ENCODE measurements at regions not wholly inside any gene's neighbourhood (a gene's known extent, or its start where the extent isn't known, plus 50 kb on each side); places are given as distances from the start of the nearest gene placed in this dataset.

DNA sequence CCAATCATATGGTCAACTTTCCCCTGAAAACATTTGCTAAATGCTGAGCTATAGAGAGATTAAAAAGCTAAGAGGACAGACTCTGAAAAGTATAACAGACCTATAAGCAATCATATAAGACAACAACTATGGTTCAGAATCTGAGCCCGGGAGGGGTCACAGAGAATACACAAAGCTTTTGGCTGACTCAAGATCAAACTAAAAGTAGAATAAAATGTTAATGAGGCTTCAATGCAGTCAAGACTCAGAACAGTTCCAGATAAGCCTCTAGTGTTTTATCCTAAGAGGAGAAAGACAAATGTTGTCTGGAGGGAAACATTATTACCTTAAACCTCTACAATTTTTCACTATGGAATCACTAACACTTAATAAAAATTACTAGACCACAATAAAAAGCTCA is 175.4 kb upstream of the VEGFC start:
- intact Hi-C loops (cut with DNase I): no loop called here
- no peak for DNase-seq (ENCODE audit: low spot score)

DNA sequence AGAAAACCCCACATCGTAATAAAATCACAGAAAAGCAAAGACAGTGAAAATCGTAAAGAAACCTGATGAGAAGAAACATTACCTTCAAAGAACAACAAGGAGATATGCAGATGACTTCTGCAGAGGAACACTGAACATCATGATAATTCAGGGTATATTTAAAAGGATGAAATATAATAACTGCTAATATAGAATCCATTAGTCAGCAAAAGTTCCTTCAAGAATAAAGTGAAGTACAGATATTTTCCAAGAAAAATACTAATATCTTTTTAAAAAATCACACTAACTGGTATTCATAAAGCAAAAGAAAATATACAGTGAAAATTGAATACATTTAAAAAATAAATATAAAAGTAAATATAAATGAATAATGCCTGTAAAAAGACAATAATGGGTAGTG is 176.3 kb upstream of the VEGFC start:
- DNase-seq (ENCODE audit: low spot score): no peak
- intact Hi-C loops (cut with DNase I): no loop called here

DNA sequence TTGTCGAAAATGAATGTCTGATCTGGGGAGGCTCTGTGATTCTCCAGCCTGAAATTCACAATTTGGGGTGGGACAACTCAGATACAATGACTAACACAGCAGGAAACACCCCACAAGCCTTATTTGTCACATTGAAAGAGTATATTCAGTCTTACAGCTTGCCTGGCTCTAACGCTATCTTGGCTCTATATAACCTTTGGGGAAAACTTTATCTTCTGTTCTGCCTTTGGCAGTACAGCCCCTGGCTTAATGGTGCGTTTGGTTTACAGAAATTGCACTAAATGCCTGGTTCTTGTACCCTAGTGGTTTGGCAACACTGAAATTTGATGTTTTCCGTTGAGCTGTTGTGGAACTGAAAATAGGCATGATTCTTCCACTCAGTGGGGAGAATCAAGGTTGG is 178.1 kb upstream of the VEGFC start:
- intact Hi-C loops (cut with DNase I): no loop called here
- no peak for DNase-seq (ENCODE audit: low spot score)

DNA sequence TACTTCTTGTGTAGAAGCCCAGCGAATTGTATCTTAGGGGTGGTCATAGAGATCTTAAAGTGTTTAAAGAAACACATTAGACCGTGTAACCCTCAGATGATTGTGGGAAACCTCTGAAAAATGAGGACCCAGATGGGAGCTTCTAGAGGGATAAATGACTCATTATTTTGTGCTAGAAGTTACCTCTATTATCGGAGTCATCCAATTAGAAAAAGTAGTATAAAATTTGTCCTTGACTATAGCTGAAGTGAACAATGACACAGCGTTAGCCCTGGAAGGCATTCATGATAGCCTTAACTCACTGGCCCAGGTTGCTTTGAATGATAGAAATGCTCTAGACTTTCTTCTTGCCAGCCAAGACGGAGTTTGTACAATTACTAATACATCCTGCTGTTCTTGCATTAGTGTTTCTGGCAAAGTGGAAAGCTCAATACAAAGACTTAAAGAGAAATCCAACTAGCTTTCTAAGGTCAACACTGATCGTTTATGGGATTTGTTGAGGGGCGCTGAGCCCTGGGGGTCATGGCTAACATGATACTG is 178.9 kb upstream of the VEGFC start:
- intact Hi-C loops (cut with DNase I): no loop called here

DNA sequence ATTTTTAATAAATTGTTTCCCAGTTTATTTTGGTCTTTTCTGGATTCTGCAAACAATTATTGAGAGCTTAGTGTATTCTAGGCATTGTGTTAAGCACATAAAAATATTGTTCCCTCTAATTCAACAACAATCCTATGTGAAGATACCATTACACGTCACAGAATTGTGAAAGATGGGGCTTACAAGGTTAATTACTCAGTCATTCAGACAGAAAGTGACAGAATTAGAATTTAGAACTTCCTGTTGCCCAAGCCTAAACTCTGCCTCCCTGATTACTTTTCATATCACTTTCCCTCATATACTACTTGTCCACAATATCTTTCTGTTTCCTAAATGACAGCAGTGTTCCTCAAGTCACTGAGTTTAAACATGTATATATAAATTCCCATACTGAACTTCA is 186.7 kb upstream of the VEGFC start:
- DNase-seq (ENCODE audit: low spot score): no peak
- intact Hi-C loops (cut with DNase I): no loop called here

More for the DNA sequence above, 178.9 kb upstream of the VEGFC start:
- no peak for DNase-seq (ENCODE audit: low spot score)

DNA sequence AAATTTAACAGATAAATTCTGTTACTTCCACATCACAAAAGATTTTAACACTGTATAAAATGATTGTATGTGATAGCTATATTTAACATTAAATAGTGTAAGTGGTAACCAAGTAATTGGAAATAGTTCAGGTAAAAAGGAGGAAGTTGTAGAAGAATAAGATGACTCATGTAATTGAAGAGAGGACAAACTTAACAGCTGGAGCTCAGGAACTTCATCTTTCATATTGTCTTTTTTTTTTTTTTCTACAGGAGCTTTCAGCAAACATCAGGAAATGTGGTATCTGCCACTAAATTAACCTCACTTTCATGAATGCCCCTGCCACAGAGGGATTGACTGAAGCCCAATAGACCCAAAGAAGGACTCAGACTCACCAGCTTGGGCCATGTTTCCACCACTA is 188.4 kb upstream of the VEGFC start:
- DNase-seq (ENCODE audit: low spot score): no peak
- intact Hi-C loops (cut with DNase I): no loop called here

DNA sequence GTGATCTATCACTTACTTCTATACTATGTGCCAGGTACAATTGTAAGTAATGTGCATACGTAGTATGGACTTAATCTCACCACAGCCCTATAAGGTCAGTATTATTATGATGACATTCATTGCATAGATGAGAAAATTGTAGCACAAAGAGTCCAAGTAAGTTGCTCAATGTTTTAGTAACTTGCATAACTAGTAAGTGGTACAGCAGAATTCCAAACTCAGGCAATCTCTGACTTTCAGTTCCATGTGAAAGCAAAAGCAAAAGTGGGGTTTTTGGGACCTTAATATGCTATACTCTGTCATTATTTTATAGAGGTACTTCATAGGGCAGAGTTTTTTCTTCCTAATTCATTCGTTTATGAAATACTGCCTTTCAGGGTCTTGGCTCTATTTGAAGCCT is 188.8 kb upstream of the VEGFC start:
- intact Hi-C loops (cut with DNase I): no loop called here
- DNase-seq (ENCODE audit: low spot score): no peak

DNA sequence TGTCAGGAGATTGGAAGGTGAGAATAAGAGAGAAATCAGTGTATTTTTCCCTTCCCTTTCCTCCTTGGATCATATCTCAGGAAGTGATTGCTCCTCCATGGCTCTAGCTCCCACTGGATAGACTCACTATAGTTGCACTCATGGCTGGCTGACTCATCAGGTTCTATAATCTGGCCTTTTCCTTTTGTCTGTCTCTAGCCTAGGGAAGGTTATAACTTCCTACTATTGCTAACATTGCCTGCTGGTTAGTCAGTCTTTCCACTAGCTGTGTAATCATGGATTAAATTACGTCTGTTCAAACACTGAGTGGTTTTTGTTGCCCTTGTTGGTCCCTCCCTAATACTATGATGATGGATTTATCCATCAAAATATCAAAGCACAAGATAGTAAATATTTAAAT is 195.5 kb upstream of the VEGFC start:
- intact Hi-C loops (cut with DNase I): no loop called here
- DNase-seq (ENCODE audit: low spot score): no peak

DNA sequence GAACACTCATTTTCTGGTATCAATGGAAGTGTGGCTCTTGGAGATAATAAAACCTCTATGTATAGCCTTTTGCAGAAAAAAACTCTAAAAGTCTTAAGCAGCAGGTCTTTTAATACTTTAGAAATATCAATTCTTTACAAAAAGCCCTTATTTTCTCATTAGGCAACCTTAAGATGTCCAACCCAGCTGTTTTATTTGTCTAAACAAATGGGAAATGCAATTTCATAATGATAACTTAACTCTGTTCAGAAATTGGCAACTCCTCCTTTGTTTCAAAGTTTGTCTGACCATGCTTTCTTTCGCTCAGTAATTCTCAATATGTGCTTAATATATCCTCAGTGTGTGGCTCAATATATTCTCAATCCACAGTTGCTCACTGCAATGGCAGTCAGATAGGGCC is 196.5 kb upstream of the VEGFC start:
- intact Hi-C loops (cut with DNase I): no loop called here
- DNase-seq (ENCODE audit: low spot score): no peak

DNA sequence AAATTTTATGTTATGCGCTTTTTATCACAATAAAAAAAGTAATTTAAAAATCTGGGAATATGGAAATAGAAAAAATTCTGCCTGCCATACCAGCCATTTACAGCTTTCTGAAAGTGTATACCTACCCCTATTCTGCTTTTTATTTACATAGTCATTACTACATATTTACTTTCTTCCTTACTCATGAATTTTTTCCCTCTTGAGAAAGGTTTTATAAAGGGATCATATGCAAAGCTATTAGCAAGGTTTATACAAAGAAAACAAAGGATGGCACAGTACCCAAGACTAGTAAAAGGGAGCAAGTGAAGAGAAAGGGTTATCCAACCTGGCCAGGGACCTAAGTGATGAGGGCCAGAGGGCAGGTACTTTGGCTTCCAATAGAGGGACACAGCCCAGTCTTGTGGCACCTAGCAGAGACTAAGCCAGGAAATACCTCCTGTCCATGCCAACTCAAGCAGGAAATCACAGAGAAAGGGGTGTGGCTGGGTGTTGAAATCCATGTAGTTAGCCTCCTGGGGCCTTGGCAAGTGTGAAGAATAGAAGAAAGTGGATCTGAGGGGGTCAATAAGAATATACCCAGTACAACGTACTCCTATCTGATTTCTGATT is 207.3 kb upstream of the VEGFC start:
- intact Hi-C loops (cut with DNase I): no loop called here
- DNase-seq (ENCODE audit: low spot score): no peak

DNA sequence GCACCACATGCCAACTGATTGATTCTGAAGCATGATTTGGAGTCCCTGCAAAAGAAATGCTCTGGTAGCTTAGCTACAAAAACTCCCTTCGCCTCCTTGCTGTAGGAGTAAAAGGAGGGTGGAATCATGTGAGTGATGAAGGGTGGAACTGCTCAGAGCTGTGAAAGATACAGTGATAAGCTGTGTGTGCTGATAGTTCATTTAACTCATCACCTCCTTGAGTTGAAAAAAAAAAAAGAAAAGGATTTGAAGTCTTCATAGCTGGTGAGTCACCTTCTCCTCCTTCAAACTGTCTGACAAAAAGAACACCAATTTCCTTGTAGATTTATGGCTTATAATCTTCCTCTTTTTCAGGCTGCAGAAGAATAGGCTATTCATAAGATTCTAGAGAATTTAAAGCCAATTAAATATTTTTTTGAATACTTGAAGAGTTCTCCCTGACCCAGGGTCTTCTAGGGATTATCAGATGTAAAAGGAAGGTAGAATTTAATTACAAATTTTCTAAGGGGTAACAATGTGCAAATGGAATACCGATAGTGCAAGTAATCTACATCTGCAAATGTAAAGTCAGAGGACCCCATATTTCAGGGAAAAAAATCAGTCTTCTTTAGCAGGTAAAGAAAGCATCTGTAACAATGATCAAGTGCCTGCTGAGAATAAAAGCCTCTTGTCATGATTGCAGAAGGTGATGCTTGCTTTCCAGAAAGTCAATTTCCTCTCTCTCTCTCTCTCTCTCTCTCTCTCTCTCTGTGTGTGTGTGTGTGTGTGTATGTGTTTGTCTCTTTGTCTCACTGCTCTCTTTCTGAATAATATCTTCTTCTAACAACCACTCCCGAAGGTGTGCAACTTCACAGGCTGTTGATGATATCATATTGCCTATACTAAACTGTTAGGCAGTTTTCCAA is 208.8 kb upstream of the VEGFC start:
- no peak for DNase-seq (ENCODE audit: low spot score)
- intact Hi-C loops (cut with DNase I): no loop called here

DNA sequence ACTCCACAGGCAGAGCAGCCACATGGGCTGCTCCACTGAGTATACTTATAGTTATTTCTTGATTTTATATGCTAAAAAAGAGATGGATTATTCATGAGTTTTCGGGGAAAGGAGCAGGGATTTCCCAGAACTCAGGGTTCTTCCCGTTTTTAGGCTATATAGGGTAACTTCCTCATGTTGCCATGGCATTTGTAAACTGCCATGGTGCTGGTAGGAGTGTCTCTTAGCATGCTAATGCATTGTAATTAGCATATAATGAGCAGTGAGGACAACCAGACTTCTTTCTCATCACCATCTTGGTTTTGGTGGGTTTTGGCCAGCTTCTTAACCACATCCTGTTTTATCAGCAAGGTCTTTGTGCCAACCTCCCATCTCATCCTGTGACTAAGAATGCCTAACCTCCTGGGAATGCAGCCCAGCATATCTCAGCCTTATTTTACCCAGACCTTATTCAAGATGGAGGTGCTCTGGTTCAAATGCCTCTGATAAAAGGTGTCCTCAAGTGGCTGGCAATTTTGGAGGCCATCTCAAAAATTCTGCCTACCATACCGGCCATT is 213.0 kb upstream of the VEGFC start:
- no peak for DNase-seq (ENCODE audit: low spot score)
- intact Hi-C loops (cut with DNase I): no loop called here

DNA sequence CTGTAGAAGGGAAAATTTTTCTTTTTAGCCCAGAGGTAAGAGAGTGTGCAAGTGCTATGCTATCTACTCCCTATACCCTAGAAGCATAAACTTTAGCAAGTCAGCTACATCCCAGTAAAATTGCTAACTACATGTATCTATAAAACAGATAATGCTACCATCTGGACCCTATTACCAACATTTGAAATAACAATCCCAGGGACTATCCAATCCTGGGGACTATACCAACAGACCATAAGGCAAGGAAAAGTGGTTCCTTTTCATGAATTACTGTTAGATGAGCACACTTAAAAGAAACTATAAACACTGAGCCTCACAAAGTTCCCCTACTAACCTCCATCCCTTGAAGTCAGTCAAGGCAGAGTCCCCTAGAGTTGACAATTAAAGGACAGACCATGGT is 213.6 kb upstream of the VEGFC start:
- DNase-seq (ENCODE audit: low spot score): no peak
- intact Hi-C loops (cut with DNase I): no loop called here

DNA sequence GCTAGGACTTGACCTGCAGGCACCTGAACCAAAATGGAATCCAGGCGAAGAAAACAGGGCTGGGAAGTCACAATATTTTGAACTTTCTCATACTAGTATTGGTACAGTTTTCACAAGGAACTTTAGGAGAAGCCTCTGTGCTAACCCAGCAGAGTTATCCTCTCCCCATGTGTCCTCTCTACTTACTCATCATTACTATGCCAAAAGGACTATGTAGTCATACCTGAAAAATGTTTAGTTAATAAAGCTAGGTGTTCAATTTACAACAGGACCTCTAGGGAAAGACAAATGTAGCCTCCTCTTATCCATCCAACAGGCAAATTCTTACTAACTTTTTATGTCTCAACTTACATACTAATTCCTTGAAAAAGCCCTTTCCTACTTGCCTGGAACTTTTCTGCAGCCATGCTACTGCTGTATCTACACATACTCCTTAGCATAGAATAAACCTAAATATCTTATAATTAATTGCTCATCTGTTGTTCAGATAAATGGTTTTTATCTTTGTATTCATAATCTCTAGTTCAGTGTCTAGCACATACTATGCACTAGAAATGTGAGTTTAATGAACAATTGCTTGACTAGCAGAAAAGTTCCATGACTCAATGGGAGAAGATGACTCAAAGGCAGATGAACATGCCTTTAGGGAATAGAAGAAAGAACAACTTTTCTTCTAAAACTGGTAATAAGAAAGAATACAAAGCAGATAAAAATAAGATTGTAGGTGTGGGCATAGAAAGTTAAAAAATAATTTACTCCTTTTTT is 215.5 kb upstream of the VEGFC start:
- intact Hi-C loops (cut with DNase I): no loop called here

DNA sequence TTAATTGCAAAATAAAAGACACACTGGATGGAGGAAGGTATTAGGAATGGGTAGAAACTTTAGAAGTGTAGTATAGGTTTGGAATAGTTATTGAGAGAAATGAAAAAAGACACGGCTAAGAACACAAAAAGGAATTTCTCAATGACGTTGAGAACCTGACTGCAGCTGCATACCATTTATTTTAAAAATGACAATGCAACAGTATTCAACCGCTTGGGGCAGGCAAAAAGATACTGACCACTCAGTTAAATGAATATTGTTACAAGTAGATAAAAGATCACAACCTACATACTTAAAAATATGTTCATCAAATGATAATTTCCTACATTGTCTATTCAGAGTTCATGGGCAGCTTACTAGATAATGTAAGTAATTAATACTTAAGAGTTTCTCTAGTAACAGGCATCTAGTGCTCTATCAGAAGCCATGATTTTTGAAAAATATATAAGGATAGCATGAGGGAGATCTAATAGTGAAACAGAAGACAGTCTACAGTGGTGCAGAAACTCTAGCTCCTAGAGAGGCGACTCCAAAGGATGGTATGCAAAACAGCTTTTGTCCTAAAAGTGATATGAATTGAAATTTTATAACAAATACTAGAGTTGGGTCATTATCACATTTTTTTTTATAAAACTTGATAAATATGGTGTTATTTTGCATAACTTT is 216.2 kb upstream of the VEGFC start:
- intact Hi-C loops (cut with DNase I): no loop called here
- DNase-seq (ENCODE audit: low spot score): no peak

More for the DNA sequence above, 215.5 kb upstream of the VEGFC start:
- DNase-seq (ENCODE audit: low spot score): no peak

DNA sequence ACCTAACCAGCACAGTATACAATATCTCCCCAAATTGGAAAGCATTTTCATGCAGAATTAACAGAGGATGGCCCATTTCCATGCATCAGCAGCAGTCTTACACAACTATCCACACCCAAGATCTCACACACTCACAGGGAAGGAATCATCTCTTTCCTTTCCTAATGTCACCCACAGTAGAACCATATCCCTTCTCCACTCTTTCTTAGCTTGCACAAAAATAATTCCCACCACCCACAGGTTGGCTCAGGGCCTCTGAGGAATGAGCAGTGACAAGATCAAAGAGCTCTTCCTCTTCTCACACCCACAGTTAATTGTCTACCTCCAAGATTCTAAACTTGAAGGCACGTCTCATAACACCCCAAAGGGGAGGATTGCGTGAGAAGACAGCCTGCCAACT is 217.7 kb upstream of the VEGFC start:
- intact Hi-C loops (cut with DNase I): no loop called here
- DNase-seq (ENCODE audit: low spot score): no peak

DNA sequence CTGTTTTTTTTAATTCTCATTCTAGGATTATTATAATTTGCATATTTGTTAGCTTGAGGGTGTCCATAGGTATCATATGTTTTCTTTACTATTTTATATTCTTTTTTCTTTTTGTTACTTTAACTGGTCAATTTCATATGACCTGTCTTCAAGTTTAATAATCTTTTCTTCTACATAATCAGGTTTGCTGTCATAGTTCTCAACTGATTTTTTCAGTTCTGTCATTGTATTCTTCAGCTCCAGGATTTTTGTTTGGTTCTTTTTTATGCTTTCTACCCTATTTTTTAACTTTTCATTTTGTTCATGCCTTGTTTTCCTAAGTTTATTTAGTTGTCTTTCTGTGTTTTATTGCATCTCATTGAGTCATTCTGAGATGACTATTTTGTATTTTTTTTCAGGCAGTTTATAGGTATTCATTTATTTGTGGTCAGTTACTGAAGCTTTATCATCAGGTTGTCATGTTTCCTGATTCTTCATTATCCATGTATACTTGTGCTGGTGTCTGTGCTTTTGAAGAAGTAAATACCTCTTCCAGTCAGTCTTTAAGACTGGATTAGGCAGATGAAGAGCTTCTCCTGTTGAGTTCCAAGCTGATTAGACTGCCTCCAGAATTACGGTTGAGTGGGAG is 220.3 kb upstream of the VEGFC start:
- no peak for DNase-seq (ENCODE audit: low spot score)
- intact Hi-C loops (cut with DNase I): no loop called here

DNA sequence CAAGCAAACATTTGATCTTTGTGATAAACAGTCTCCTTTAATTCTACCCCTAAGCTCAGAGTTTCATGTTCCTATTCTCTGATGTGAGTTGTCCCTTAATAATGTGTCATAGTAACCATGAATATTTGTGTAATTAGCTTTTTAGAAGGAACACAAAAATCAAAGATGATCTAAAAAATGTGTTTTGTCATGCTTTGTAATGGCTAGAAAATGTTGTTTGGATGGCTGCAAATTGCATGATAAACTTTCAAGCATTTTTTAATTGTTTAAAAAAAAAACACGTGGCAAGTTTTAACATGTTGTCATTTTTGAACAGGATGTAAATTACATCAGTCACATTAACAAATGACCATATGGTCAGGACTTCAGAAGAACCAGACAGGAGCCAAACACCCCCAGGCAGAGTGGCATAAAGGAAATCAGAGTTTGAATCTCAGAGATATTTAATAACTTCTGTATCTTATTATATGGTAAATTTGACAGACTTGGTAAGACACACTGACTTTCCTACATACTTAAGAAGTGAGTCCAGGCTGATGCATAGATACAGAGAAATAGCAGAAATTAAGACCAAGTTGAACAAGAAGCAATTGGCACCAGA is 223.9 kb upstream of the VEGFC start:
- intact Hi-C loops (cut with DNase I): no loop called here

DNA sequence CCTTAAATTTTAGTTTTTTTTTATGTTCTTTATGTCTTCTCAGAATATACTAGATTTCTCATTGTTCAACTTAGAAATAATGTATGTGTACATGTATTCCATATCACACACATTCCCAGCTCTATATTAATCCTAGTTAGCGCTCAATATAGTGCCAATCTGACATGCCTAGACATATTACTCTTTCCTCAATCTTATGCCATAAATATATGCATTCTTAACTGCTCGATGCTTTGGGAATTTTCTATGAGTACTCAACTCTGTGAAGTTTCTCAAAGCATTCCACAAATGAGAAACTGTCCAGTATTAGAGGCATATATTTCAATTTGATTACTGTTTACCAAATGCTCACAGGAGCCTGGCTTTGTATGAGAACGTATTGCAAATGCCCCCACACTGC is 231.2 kb upstream of the VEGFC start:
- intact Hi-C loops (cut with DNase I): no loop called here
- no peak for DNase-seq (ENCODE audit: low spot score)

More for the DNA sequence above, 223.9 kb upstream of the VEGFC start:
- DNase-seq (ENCODE audit: low spot score): no peak

All from cardiac septum (tissue), 1 donor.